SK-N-SH treated with all-trans-retinoic acid at 6 μM for 48 hours (cell line): ENCODE measurements at regions not wholly inside any gene's neighbourhood (a gene's known extent, or its start where the extent isn't known, plus 50 kb on each side); places are given as distances from the start of the nearest gene placed in this dataset.

Source experiments
- PPARA ChIP-seq: fragments of 250-450 bp; sonication (Bioruptor Pico); IDR thresholded peaks from 2 replicates; pipeline ENCODE4 v1.5.0; 2020; ENCODE audit warnings: mild to moderate bottlenecking, borderline replicate concordance
- TF ChIP-seq, protein P1 (sequence below): fragments of 250-450 bp; sonication (Bioruptor Pico); IDR thresholded peaks from 2 replicates; pipeline ENCODE4 v1.8.0; 2020; ENCODE audit warnings: mild to moderate bottlenecking, moderate library complexity, borderline replicate concordance

DNA sequence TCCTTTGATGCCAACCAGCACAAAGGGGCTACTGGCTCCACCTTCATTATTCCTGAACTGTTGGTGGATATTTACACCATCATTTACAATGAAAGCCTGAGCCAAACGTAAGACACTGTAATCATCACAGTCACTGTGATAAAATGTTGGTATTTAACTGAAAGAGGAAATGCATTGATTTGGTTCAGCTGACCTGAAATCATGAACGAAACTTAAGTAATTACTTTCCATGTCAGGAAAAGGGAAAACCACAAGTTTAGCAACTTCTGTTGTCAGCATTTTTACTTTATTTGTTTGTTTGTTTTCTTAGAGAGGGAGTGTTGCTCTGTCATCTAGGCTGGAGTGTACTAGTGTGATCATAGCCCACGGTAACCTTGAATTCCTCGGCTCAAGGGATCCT, 247.8 kb upstream of the FAM47A start:
- TF ChIP-seq, protein P1, sequence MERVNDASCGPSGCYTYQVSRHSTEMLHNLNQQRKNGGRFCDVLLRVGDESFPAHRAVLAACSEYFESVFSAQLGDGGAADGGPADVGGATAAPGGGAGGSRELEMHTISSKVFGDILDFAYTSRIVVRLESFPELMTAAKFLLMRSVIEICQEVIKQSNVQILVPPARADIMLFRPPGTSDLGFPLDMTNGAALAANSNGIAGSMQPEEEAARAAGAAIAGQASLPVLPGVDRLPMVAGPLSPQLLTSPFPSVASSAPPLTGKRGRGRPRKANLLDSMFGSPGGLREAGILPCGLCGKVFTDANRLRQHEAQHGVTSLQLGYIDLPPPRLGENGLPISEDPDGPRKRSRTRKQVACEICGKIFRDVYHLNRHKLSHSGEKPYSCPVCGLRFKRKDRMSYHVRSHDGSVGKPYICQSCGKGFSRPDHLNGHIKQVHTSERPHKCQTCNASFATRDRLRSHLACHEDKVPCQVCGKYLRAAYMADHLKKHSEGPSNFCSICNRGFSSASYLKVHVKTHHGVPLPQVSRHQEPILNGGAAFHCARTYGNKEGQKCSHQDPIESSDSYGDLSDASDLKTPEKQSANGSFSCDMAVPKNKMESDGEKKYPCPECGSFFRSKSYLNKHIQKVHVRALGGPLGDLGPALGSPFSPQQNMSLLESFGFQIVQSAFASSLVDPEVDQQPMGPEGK: no peak
- TF ChIP-seq PPARA: no peak
